HuH-7 (cell line): ENCODE measurements at regions not wholly inside any gene's neighbourhood (a gene's known extent, or its start where the extent isn't known, plus 50 kb on each side); places are given as distances from the start of the nearest gene placed in this dataset.
"Not testable (repeated sequence)": the region's sequence is repeated elsewhere in the genome, so short reads cannot be mapped to it uniquely, and the experiment has no call there.

Experiments
- DNase-seq: peaks from one replicate; pipeline ENCODE4 v3.0.0; 2011; ENCODE audit warnings: low spot score

DNA sequence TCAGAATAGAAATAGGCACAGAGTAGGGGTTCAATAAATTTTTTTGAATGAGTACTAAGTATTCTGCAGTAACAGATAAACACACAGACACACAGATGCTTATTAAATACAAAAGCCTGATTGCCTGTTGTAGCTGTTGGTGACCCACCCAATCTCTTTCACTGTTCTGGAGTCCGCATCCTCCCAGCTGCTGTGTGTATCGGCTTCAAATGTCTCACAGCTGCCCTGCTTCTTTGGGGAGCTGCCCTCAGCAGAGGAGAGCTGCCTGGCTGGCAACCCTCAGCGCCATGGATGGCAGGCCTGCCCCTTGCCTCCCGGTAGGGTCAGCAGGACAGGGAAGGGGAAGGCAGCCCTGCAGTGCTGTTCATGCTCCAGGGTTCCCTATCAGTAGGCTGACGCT is 50.5 kb upstream of the PRNP start:
- no peak for DNase-seq

DNA sequence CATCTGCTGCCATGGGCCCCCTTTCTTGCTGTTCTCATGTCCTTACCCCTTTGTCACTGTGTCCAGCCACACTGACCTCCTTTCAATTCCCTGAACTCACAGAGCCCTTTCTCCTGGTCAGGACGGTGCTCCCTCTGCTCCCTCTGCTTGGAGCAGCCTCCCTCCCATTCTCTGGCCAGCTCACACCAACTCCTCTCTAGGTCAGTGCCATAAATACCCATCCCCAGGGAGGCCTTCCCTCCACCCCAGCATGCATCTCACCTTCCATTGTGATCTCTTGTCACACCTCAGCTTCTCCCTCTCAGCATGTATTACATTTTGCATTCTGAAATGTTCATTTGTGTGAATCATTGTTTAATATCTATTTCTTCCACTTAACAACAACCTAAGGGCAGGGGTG is 50.9 kb upstream of the PRNP start:
- DNase-seq: no peak

DNA sequence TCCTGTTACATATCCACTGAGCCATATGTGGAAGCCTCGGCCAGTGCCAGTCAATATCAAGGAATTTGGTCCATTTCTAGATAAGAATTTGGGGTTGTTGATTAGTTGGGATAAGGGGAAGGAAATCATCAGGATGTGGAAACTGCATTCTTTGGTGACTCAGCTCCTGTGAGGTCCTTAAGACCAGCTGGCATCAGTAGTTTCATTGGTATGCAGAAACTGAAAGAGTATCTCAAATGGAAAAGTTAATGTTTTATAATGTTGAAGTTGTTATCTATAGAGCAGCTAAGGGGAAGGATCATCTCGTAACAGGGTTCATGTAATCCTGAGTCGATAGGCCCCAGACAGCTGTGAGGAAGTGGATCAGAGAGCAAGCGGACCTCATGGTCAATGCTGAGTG is 52.5 kb upstream of the PRNP start:
- no peak for DNase-seq

DNA sequence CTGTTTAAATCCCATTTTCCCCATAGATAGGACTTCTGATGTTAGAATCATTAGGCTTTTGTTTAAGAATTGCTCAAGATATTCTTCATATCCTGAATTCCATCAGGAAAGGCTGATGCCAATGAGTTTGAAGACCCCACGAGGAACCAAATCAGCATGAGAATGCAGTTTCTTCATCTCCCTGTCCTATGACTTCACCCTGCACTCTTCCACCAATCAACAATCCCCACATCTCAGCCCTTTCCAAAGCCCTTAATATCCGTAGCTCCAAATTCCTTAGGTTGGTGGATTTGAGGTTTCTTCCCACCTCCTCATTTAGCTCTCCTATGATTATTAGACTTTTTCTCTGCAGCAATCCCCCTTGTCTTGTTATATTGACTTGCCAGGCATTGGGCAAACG is 52.9 kb upstream of the PRNP start:
- DNase-seq: no peak

DNA sequence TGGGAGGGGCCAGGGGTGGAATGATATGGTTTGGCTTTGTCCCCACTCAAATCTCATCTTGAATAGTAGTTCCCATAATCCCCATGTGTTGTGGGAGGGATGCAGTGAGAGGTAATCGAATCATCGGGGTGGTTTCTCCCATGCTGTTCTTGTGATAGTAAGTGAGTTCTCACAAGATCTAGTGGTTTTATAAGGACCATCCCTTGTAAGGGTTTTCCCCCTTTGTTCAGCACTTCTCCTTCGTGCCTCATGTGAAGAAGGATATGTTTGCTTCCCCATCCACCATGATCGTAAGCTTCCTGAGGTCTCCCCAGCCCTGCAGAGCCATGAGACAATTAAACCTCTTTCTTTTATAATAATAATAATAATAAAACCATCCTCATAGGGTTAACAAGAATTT is 53.4 kb upstream of the PRNP start:
- DNase-seq: no peak

DNA sequence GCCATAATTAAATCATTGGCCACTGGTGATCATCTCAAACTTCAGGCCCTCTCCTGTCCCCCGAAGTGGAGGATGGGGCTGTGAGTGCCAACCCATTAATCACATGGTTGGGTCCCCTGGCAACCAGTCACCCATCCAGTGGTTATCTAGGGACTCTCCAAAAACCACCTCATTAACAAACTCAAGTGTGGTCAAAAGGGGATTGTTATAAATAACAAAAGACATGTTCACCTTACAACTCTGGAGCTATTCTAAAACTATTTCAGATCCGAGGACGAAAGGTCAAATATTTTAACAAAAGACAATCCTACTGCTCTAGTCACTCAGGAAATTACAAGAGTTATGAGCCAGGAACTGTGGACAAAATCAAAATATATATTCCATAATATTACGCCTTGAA is 60.0 kb upstream of the PRNP start:
- DNase-seq: no peak

DNA sequence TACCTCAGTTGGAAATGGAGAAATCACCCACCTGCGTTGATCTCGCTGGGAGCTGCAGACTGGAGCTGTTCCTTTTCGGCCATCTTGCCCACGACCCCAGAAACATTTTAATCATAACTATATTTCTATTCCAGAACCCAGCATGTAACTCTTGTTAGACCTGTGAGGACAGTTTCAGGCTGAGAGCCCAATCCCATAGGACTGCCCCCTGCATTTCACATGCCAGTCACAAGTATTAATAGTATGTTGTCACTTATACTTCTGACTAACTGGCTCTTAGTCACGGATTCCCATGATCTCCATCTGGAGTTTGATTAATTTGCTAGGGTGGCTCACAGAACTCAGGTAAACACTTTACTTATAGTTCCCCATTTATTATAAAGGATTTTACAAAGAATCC is 60.6 kb upstream of the PRNP start:
- DNase-seq: no peak

DNA sequence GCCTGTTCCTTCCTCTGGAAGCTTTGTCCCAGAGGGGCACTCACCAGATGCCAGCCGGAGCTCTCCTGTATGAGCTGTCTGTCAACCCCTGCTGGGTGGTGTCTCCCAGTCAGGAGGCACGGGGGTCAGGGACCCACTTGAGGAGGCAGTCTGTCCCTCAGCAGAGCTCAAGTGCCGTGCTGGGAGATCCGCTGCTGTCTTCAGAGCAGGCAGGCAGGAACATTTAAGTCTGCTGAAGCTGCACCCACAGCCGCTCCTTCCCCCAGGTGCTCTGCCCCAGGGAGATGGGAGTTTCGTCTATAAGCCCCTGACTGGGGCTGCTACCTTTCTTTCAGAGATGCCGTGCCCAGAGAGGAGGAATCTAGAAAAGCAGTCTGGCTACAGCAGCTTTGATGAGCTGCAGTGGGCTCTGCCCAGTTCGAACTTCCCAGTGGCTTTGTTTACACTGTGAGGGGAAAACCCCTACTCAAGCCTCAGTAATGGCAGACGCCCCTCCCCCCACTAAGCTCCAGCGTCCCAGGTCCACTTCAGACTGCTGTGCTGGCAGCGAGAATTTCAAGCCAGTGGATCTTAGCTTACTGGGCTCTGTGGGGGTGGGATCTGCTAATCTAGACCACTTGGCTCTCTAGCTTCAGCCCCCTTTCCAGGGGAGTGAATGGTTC is 61.5 kb upstream of the PRNP start:
- DNase-seq: not testable (repeated sequence)

DNA sequence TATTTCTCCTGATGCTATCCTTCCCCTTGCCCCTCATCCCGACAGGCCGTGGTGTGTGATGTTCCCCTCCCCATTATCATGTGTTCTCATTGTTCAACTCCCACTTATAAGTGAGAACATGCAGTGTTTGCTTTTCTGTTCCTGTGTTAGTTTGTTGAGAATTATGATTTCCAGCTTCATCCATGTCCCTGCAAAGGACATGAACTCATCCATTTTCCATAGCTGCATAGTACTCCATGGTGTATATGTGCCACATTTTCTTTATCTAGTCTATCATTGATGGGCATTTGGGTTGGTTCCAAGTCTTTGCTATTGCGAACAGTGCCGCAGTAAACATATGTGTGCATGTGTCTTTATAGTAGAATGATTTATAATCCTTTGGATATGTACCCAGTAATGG is 67.1 kb upstream of the PRNP start:
- DNase-seq: not testable (repeated sequence)

DNA sequence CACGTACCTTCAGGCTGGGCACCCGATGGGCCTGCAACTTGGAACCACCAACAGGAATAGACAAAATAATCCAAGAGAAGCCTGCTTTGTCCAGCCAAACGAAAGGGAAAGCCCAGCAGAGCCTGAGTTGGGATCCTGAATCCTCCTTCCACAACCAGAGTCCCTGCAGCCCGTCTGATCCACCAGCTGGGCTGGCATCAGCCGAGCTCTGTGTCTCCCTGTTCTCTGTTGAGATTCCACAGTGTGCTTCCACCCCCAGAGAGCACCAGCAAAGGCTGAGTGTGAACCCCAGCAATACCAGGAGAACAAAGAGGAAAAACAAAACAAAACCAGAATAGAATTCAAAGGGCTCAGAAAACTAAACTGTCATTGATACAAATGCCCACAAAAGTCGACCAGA is 68.8 kb upstream of the PRNP start:
- DNase-seq: no peak

DNA sequence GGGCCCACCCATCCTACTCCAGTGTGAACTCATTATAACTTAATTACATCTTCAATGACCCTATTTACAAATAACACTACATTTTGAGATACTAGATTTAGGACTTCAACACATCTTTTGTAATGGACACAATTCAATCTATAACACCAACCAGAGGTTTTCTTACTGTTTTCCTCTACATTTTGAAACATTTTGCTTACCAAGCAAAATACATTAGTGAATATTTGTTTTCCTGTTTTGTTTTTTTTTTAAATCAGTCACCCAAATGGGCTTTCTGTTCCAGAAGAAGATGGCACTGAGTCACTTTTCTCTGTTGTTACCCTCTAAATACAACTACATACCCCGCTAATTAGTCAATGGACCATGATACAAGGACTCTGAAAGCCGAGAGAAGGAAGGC is 69.2 kb upstream of the PRNP start:
- no peak for DNase-seq

DNA sequence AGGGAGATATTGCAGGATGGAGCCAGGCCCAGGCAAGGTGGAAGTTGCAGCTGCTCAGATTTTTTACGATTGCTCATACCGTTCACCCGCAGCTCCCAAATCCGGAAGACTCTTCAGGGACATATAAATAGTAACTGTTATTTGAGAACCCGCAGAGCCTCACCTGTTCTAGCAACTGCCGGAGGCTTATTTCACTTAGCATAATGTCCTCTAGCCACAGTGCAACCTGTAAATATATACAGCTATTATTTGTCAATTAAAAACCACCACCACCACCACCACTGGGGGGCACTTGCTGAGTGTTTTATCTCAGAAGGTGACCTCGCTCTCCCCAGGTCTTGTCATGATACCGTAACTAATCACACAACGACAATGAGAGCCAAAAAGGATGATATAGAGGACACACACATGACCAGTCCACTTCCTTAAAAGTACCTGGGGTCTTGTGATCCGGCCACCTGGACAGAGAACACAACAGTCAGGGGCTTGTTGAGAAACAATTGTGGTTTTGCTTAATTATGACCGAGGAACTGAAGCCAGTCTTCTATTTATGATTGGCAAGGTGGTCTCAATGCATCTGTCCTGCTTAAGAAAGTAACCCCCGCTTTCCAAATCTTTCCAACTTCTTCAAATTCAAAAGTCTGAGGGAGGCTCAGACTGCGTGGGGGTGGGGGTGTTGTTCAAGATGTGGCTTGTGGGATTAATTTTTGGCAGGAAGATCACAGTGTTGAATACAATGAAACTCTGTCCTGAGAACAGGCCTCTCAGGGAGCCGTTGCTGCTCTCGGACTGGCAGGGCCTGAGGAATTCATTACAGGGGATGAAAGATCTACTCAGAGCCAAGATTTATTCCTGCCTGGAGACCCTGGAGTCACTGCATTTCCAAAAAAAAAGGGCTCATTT is 72.3 kb upstream of the PRNP start:
- no peak for DNase-seq

DNA sequence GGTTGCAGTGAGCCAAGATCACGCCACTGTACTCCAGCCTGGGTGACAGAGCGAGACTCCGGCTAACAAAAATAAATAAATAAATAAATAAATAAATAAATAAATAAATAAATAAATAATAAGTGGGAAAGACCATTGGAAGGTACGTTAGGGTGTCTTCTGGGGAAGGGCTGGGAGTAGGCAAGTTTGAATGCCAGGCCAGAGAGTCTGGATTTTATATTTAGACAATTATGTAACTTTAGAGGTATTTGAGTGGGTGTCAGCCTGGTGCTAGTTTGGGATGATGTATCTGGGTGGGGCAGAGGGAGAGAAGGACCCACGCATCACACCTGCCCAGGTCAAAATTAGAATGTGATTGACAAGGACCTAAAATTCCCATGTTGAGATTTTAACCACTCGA is 73.1 kb upstream of the PRNP start:
- no peak for DNase-seq

DNA sequence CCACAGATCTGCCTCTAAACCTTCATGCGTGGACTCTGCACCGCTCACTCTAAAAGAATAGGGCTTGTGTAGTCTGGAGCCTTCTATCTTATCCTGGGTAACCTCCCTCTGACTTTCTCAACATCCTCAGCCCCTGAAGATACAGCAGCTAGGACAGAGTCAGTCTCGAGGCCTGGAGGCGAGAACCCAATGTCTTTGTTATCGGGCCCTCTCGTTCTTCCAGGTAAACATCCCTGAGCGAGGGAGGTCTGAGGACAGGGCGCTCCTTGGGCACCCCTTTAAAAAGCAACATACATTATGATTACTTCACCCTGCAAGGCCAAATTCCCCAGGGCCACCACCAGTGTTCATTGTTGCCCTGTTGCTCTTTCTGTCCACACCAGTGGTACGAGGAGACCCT is 75.4 kb upstream of the PRNP start:
- DNase-seq: no peak

DNA sequence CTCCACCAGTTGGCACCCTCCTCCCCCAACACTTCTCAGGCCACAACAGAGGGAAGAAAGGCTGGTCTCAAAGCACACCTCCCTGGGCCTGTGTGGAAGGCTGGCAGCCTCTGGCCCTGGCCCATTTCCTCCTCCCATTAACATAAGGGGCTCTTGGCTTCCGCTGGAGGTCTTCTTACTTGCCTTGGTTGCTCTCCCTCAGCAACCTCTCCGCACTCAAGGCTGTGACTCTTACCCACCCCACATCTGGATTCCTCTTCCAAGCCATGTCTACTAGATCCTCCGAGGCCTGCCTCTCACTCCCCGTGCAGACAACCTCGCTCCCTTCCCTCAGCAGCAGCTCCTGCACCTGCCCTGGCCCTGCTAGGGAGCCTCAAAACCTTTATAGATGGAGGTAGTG is 76.7 kb upstream of the PRNP start:
- no peak for DNase-seq

DNA sequence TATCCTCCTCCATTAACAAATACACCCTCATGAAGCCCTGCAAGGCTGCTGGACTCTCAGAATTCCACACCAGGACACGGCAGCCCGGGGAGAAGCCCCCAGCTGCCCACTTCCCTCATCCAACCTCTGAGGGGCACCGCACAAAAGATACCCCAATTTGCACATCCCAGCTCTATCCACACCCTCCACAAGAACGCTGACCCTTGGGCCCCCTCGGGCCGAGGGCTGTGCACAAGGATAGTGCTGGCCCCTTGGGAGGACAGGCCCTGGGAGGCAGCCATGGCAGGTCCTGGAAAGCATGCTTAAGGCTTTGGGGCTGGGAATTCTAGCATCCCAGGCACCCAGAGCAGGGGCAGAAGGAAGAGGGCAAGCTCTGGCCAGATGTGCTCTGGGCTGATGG is 77.4 kb upstream of the PRNP start:
- DNase-seq: no peak

DNA sequence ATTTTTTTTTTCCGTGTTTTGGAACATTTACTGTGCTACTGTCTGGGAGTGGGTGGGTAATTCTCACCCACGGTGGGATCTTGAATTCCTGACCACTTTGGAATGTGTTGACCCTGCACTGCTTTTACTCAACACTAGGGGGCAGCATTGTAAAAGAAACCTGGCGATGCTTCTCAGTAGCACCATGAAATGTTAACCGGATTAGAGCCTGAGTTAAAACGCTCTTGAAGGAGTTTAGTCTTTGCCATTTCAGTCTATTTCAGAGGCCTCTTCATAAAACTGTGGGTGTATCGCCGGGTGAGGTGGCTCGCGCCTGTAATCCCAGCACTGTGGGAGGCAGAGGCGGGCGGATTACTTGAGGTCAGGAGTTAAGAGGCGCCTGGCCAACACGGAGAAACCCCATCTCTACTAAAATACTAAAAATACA is 79.0 kb upstream of the PRNP start:
- DNase-seq: peak; percentile 77

DNA sequence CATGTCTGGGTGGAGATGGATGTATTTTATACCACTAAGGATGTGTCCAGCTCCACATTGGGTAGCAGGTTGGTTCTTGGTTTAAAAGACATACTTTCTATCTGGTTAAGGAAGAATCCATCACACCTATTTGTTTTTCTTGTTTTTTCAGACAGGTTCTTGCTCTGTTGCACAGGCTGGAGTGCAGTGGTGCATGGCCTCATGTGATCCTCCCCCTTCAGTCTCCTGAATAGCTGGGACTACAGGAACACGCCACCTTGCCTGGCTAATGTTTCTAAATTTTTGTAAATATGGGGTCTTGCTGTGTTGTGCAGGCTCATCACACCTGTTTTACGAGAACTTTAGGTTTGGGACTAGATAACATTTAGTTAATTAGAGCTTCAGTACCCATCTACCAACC is 80.2 kb upstream of the PRNP start:
- no peak for DNase-seq

DNA sequence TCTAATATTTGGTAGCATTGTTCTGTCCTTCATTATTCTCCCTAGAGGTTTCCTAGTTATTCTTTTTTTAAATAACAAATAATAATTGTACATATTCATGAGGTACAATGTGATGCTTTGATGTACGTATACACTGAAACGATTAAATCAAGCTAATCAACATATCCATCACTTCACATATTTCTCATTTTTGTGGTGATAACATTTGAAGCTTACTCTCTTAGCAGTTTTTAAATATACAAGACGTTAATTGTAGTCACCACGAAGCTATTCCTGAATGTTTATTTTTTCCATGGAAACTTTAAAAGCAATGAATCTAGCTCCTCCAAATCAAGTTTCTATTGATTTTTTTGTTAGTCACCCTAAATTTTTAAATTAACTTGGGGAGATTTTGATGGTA is 81.1 kb upstream of the PRNP start:
- DNase-seq: no peak

DNA sequence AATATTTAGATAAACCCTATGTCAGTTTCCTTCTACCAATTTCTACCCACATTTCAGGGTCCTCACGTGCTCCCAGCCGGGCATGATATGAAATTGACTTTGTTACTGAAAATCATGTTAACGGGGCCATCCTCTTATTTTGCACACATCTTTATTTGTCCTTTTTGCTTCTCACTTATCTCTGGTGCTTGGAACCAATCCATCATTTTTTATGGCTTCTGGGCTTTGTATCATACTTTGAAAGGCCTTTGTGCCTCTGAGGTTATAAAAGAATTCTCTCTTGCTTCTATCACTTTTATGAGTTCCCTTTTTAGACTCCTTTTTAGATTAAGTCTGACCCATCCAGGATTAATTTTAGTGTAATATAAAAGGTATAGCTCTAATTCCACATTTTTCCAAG is 81.7 kb upstream of the PRNP start:
- no peak for DNase-seq

DNA sequence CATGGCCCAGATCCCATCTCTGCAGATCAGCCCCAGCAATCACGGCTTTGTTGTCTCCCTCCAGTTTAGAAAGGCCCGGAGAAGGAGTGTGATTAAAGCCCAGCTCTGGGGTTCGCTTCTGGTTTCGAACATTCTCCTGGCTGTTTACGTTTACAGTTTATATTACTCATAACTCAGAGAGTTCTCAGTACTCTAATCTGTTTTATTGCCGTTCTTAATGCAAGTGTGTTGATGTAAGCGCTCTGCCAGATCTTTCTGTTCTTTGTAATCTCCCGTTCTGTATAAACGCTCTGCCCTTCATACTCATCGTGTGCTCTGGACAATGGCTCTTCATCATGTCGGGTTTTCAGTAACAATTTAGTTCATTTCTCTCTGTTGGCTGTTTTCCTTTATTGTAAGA is 82.5 kb upstream of the PRNP start:
- no peak for DNase-seq

DNA sequence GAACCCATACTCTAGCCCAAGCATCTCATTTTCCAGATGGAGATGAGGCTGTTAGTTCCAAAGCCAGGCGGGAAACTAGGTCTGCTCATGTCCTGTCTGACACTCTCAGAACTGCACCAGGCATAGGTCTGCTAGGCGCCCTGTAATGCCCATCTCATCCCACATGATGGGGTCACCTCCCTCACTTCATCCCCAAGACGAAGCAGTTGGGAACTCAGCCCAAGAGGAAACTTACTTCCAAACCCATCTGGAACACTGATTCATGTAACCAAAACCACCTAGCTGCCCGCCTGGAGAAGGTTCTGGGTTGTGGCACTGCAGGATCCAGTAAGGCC is 84.0 kb upstream of the PRNP start:
- DNase-seq: no peak

DNA sequence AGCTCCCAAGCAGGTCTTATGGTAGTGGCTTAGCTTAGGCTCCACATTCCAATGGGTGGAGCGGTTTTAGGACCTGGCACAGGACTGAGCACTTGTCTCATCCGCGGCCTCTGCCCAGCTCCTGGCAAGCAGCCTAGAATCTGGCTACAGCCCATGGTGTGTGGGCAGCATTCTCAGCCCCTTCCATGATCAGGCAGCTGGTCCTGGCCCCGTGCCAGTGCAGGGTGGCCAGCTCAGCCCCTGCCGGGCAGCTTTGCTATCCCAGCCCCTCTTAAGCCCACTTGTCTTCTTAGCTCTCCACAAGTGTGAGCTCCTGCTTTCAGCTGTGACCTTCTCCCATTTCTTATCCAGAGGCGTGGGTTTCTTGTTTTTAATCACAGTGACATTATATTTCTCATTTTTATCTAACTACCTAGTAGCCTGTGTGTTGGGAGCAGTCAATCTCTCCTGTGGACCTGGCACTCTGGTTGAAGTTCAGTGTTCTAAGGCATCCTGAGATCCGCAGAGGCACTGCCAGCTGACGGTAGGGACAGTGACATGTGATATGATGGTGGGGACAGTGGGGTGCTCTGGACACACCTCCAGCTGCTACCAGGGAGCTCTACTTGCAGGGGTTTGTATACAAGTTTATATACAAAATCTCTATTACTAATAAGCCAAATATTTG is 84.5 kb upstream of the PRNP start:
- DNase-seq: no peak
